SU-DHL-6 (cell line): ENCODE measurements at regions not wholly inside any gene's neighbourhood (a gene's known extent, or its start where the extent isn't known, plus 50 kb on each side); places are given as distances from the start of the nearest gene placed in this dataset.

Source experiments
- EZH2phosphoT487 ChIP-seq: fragments of 200-600 bp; sonication (generic), shearing (Covaris generic); conservative IDR thresholded peaks from 2 replicates; pipeline ENCODE4 v1.6.1; 2018; ENCODE audit warnings: mild to moderate bottlenecking, antibody characterized with exemption, low read length, moderate library complexity, mixed read lengths
- TF ChIP-seq, protein P1 (sequence below): fragments of 200-600 bp; sonication (generic); IDR thresholded peaks from one replicate; pipeline ENCODE4 v1.5.1; 2017; ENCODE audit warnings: antibody characterized with exemption, mild to moderate bottlenecking, low read length, moderate library complexity; ENCODE audit not compliant: insufficient read depth, poor library complexity, severe bottlenecking

DNA sequence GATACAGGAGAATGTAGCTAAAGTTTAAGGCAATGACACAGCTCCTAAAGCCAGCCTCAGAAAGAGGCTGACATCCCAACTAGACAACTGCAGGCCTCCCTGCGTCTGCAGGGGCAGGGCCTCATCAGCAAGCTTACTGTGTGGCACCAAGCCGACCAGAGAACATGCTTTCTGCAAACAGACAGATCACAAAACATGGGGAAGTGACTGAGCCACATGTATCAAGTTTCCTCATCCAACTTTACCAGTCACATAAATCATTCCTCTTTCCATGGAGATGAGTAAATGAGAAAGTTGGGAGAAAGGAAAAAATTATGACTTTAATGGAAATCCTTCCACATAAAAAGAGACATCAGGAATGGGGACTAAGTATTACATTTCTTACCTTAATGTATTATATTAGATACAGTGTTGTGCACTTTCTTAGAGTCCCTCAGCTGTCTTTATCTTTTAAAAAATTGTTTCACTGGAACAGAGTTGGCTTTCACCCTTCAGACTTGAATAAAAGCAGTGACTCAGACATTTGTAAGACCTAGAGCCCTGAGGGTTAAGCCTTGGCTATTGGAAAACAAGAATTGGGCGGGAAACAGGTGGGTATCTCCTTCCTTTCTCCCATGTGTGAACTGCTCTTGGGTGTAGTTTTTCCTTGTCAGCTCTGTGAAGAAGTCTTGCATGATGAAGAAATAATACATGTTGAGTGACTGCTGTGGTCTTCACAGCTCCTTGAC, 305.7 kb upstream of the SNX7 start:
- TF ChIP-seq, protein P1, sequence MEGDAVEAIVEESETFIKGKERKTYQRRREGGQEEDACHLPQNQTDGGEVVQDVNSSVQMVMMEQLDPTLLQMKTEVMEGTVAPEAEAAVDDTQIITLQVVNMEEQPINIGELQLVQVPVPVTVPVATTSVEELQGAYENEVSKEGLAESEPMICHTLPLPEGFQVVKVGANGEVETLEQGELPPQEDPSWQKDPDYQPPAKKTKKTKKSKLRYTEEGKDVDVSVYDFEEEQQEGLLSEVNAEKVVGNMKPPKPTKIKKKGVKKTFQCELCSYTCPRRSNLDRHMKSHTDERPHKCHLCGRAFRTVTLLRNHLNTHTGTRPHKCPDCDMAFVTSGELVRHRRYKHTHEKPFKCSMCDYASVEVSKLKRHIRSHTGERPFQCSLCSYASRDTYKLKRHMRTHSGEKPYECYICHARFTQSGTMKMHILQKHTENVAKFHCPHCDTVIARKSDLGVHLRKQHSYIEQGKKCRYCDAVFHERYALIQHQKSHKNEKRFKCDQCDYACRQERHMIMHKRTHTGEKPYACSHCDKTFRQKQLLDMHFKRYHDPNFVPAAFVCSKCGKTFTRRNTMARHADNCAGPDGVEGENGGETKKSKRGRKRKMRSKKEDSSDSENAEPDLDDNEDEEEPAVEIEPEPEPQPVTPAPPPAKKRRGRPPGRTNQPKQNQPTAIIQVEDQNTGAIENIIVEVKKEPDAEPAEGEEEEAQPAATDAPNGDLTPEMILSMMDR, result no peak
- no peak for TF ChIP-seq EZH2phosphoT487
